GM03348 (cell line): ENCODE measurements at regions not wholly inside any gene's neighbourhood (a gene's known extent, or its start where the extent isn't known, plus 50 kb on each side); places are given as distances from the start of the nearest gene placed in this dataset.
"Not testable (repeated sequence)": the region's sequence is repeated elsewhere in the genome, so short reads cannot be mapped to it uniquely, and the experiment has no call there.

Experiments
- DNase-seq: peaks from one replicate; pipeline ENCODE4 v3.0.0; 2012; ENCODE audit warnings: low spot score

GRCh38 chr1:244322791-244323521 is 128.8 kb downstream of the ADSS2 start:
- DNase-seq, result peak; percentile 89

- DNase-seq, result no peak
These were observed 127.4 kb downstream of the ADSS2 start for GRCh38 chr1:244324176-244324883.

- DNase-seq, result no peak
These were observed 126.5 kb downstream of the ADSS2 start for GRCh38 chr1:244325056-244325758.

- no peak for DNase-seq
These were observed 125.0 kb downstream of the ADSS2 start for GRCh38 chr1:244326757-244327156.

GRCh38 chr1:244327533-244327932 is 124.2 kb downstream of the ADSS2 start:
- DNase-seq, result no peak

- DNase-seq, result no peak
These were observed 123.2 kb downstream of the ADSS2 start for GRCh38 chr1:244328476-244328875.

GRCh38 chr1:244329591-244330317 is 122.0 kb downstream of the ADSS2 start:
- DNase-seq, result no peak

- no peak for DNase-seq
These were observed 121.4 kb downstream of the ADSS2 start for GRCh38 chr1:244330318-244330625.

- not testable (repeated sequence) for DNase-seq
These were observed 118.9 kb downstream of the ADSS2 start for GRCh38 chr1:244332761-244333160.

- DNase-seq, result not testable (repeated sequence)
These were observed 117.4 kb downstream of the ADSS2 start for GRCh38 chr1:244334315-244334714.

GRCh38 chr1:244334842-244335241 is 116.9 kb downstream of the ADSS2 start:
- DNase-seq, result not testable (repeated sequence)

- no peak for DNase-seq
These were observed 116.3 kb downstream of the ADSS2 start for GRCh38 chr1:244335456-244335855.

- DNase-seq, result no peak
These were observed 115.3 kb downstream of the ADSS2 start for GRCh38 chr1:244336232-244336899.

- DNase-seq, result no peak
These were observed 113.9 kb downstream of the ADSS2 start for GRCh38 chr1:244337839-244338238.

GRCh38 chr1:244339073-244339692 is 112.5 kb downstream of the ADSS2 start:
- no peak for DNase-seq

- DNase-seq, result no peak
These were observed 111.9 kb downstream of the ADSS2 start for GRCh38 chr1:244339776-244340175.

- DNase-seq, result no peak
These were observed 111.3 kb downstream of the ADSS2 start for GRCh38 chr1:244340396-244340795.

GRCh38 chr1:244341455-244342450 is 110.0 kb downstream of the ADSS2 start:
- no peak for DNase-seq

GRCh38 chr1:244344001-244344400 is 107.7 kb downstream of the ADSS2 start:
- no peak for DNase-seq

GRCh38 chr1:244346972-244347618 is 104.6 kb downstream of the ADSS2 start:
- DNase-seq, result no peak
